Activated CD4-positive, alpha-beta T cell treated with anti-CD3 and anti-CD28 coated beads, Interleukin-2, amount 10 ng/mL, durations not matched to agents 7 days and 5 days (primary cell): ENCODE measurements at regions not wholly inside any gene's neighbourhood (a gene's known extent, or its start where the extent isn't known, plus 50 kb on each side); places are given as distances from the start of the nearest gene placed in this dataset.

Experiments used
- CTCF ChIA-PET: fragments of 350-600 bp; sonication (Branson Sonifier 250); formaldehyde crosslinking; loops from one replicate; lab custom pipeline; 2021; ENCODE audit warnings: antibody characterized with exemption; lab: Charles Lee
- POLR2A ChIA-PET: fragments of 350-600 bp; sonication (Branson Sonifier 250); formaldehyde crosslinking; loops from one replicate; lab custom pipeline; 2021; ENCODE audit warnings: antibody characterized with exemption; lab: Charles Lee
- DNase-seq: peaks from one replicate; pipeline ENCODE4 v3.0.0-alpha.2; 2020
- H3K27ac Mint-ChIP-seq: one replicate; pipeline ENCODE4 v1.8.0; 2021; ENCODE audit warnings: mild to moderate bottlenecking, moderate library complexity, mixed read lengths
- H3K27me3 Mint-ChIP-seq: one replicate; pipeline ENCODE4 v1.8.0; 2021; ENCODE audit warnings: mixed read lengths
- H3K36me3 Mint-ChIP-seq: one replicate; pipeline ENCODE4 v1.8.0; 2021; ENCODE audit warnings: low read depth, mixed read lengths
- H3K4me1 Mint-ChIP-seq: one replicate; pipeline ENCODE4 v1.8.0; 2021; ENCODE audit warnings: mixed read lengths
- H3K4me3 Mint-ChIP-seq: one replicate; pipeline ENCODE4 v1.8.0; 2021; ENCODE audit warnings: mild to moderate bottlenecking, moderate library complexity, mixed read lengths
- H3K9me3 Mint-ChIP-seq: one replicate; pipeline ENCODE4 v1.8.0; 2021; ENCODE audit warnings: mixed read lengths

DNA sequence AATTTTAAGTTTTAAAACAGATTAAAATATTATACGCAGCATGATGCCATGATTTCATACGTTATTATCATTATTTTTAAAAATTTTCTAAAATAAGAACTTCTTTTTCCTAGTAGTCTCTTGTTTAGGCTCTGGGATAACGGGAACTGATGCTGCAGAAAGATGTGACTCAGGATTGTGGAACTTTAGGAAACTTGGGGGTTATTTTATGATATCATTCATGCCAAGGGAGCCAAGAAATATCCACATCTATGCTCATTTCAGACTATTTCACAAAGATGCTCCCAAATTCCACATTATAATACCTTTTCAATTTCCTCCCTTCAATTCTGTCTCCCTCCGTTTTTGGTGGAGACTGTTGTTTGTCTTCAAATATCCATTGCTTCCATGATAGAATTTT, 236.4 kb downstream of the HS3ST3A1 start:
- CTCF ChIA-PET = no interaction called here
- Mint-ChIP-seq H3K4me3 (no peak overlapping the region), H3K9me3 (no peaks in the 10 kb centered on the region), H3K36me3 (no peaks in the 10 kb centered on the region), H3K4me1 (no peaks in the 10 kb centered on the region), H3K27ac (no peak overlapping the region), H3K27me3 (peaks cover 2% of the 10 kb centered on the region)
- POLR2A ChIA-PET = no interaction called here
- DNase-seq = no peak

DNA sequence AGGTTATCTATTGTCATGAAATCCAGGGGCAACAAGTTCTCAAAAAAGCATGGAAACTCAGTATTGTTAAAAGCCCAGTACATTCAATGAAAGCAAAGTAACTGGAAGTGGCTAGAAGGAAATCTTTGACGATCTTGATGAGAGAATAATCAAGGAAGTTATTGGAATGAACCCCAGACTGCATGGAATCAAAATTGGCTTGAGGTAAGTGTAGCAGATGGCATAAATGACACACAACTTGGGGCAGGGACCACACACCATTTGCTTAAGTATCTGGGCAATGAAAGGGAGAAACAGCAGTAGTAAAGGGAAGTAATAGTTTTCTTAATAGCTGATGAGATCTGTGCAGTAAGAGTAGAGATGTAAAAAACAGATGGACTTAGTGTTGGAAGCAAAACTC, 238.0 kb downstream of the HS3ST3A1 start:
- H3K27me3 Mint-ChIP-seq = peaks cover 2% of the 10 kb centered on the region
- DNase-seq = no peak
- CTCF ChIA-PET = interaction anchor here (0.6 kb wide), 1 partner anchor 66 kb away, joined by 5 read pairs; no protein-coding TSS in a partner anchor

DNA sequence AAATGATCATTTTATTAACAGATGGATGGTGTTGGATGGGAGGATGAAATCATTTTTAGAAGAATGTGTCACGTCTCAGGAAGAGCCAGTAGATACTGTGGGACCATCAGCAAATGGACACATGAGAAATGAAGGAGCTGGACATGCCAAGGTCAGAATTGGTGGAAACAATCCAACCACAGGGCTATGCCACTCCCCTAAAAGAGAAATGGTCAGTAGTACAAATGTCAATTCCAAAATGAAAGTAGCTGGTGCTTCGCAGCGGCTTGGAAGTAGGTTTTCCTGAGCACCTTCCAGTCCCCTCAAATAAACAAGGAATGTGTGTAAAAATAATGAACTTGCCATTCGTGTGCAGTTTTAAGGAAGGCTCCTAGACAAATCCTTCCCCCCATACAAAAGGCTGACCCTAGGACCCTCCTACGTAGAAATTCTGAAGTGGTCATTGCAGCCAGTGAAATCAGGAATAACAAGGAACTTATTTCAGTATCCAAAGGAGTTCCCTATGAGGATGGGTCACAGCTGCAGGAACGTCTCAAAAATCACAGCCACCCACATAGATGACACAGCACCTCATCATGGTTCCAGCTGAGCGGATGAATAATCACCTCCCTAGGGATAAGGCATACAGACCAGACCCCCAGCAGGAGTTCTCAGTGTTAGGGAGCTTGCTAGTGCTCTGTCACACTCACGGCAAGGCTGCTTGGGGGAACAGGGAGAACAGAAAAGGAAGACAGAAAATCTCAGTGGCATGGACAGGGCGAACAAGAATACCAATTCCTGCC, 239.2 kb downstream of the HS3ST3A1 start:
- Mint-ChIP-seq H3K9me3 (no peaks in the 10 kb centered on the region), H3K27ac (no peak overlapping the region), H3K4me3 (no peak overlapping the region), H3K36me3 (no peaks in the 10 kb centered on the region), H3K27me3 (peaks cover 2% of the 10 kb centered on the region), H3K4me1 (no peaks in the 10 kb centered on the region)
- CTCF ChIA-PET = no interaction called here
- no peak for DNase-seq
- POLR2A ChIA-PET = no interaction called here

More for the DNA sequence above, 238.0 kb downstream of the HS3ST3A1 start:
- no peaks in the 10 kb centered on the region for H3K36me3 Mint-ChIP-seq
- H3K27ac Mint-ChIP-seq = no peak overlapping the region
- no peak overlapping the region for H3K4me3 Mint-ChIP-seq
- no peaks in the 10 kb centered on the region for H3K4me1 Mint-ChIP-seq
- no peaks in the 10 kb centered on the region for H3K9me3 Mint-ChIP-seq
- POLR2A ChIA-PET = no interaction called here

DNA sequence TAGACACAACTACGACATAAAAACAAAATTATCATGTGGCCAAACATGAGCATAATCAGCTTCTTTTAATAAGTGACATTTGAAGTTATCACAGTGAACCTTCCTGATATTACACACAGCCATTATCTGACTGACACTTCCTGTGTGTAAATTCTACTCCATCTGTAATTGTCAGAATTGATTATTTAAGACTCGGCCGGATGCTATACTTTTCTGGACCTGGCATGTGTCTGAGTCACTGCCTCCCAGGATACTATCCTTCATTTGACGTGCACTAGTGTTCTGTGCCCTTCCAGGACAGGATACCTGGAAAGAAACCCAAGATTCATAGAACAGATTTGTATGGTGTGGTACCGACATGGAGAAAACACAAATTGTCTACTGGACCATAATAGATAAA, 242.0 kb downstream of the HS3ST3A1 start:
- no peaks in the 10 kb centered on the region for H3K4me1 Mint-ChIP-seq
- H3K27ac Mint-ChIP-seq = no peak overlapping the region
- H3K27me3 Mint-ChIP-seq = peaks cover 2% of the 10 kb centered on the region
- ChIA-PET POLR2A (no interaction called here), CTCF (no interaction called here)
- no peaks in the 10 kb centered on the region for H3K36me3 Mint-ChIP-seq
- no peaks in the 10 kb centered on the region for H3K9me3 Mint-ChIP-seq
- no peak for DNase-seq
- H3K4me3 Mint-ChIP-seq = no peak overlapping the region

- Mint-ChIP-seq H3K4me1 (no peaks in the 10 kb centered on the region), H3K9me3 (no peaks in the 10 kb centered on the region), H3K27ac (no peak overlapping the region), H3K36me3 (no peaks in the 10 kb centered on the region), H3K27me3 (no peaks in the 10 kb centered on the region), H3K4me3 (no peak overlapping the region)
- CTCF ChIA-PET = no interaction called here
- no peak for DNase-seq
- POLR2A ChIA-PET = no interaction called here
Measured at GRCh38 chr17:13355054-13355453, 246.7 kb downstream of the HS3ST3A1 start.

DNA sequence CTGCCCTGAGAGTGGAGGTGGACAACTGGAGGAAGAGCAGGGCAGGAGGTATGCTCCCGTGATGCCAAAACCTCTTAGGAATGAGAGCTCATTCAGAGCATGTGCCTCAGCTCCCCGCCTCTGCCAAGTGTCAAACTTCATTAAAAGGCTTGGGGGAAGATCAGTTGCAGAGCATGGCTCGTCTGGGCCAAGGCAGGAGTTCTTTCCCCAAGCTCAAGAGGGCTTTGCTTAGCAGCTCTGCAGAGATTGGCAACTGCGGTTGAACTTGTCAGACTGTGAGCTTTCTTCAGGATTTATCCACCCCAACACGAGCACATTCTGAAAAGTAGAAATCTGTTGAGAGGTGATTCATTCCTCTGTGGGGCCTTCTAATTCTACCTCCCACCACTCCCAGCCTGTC, 248.1 kb downstream of the HS3ST3A1 start:
- H3K36me3 Mint-ChIP-seq = no peaks in the 10 kb centered on the region
- no peaks in the 10 kb centered on the region for H3K27me3 Mint-ChIP-seq
- ChIA-PET POLR2A (no interaction called here), CTCF (no interaction called here)
- no peaks in the 10 kb centered on the region for H3K4me1 Mint-ChIP-seq
- no peak for DNase-seq
- H3K4me3 Mint-ChIP-seq = no peak overlapping the region
- H3K9me3 Mint-ChIP-seq = no peaks in the 10 kb centered on the region
- H3K27ac Mint-ChIP-seq = no peak overlapping the region

DNA sequence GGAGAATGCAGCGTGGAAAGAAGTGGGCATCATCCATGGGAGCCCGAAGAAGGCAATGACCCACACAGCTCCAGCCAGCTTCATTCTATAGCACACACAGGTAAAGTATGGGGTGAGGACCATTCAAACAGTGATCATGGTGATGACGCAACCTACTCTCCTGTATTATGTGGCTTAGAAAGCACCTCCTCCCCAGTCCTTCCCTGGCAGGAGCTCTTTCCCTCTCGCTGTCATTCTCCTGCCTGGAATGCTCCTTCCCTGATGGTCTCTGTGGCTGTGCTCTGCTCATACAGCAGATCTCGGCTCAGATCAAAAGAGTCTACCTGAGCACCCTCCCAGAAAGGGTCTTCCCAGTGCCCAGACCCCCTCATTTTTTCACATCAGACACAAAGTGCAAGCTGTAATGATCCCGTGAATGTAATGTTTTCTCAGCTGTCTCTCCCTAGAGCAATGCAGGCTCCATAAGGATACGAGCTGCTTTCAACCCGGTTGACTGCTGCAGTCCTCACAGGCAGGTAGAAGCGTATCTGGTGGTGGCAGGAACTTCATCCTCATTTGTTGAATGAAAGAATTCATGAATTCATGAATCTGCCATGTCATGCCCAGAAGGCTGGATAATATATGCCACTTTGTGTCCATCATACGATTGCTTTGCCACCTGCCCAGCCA, 248.8 kb downstream of the HS3ST3A1 start:
- no peaks in the 10 kb centered on the region for H3K27me3 Mint-ChIP-seq
- no peak for DNase-seq
- POLR2A ChIA-PET = no interaction called here
- no peaks in the 10 kb centered on the region for H3K4me1 Mint-ChIP-seq
- CTCF ChIA-PET = no interaction called here
- no peaks in the 10 kb centered on the region for H3K36me3 Mint-ChIP-seq
- no peak overlapping the region for H3K27ac Mint-ChIP-seq
- no peak overlapping the region for H3K4me3 Mint-ChIP-seq
- H3K9me3 Mint-ChIP-seq = no peaks in the 10 kb centered on the region

DNA sequence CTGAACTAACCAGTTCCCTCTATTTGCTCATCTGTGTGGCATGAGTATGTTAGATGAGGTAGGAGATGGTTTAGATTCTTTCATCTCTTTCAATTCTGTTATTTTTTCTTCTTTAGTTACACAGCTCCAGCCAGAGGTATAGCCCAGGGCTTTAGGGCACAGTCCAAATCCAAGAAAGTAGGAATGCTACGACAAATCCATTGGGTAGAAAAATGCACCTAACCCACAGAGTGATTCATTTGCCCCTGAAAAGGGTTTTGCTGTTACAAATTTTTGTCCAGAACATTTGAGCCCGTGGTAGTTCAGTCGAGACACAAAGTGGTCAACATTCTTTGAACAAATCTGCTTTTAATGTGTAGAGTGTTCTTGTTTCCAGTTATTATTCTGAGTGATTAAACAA, 250.7 kb downstream of the HS3ST3A1 start:
- H3K27me3 Mint-ChIP-seq = no peaks in the 10 kb centered on the region
- ChIA-PET POLR2A (no interaction called here), CTCF (no interaction called here)
- H3K4me1 Mint-ChIP-seq = peaks cover 3% of the 10 kb centered on the region
- no peak overlapping the region for H3K27ac Mint-ChIP-seq
- DNase-seq = no peak
- H3K36me3 Mint-ChIP-seq = no peaks in the 10 kb centered on the region
- H3K4me3 Mint-ChIP-seq = no peak overlapping the region
- H3K9me3 Mint-ChIP-seq = peaks cover 6% of the 10 kb centered on the region

DNA sequence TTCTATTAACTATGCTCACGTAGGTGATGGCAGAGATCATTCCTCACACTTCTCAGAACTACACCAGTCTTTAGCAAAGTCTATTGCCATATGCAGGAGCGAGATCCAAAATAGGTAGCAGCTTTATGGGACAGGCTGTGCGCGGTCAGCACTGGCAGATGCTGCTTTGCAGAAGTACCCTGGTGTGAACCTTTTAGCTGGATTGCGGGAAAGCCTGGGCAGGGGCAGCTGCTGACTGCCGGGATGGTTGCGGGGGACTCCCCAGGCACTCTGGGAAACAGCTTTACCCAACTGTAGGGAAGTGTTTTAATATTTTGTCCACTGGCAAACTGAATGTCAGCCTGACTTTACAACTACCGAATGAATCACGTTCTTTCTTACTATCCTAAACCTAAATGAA, 251.3 kb downstream of the HS3ST3A1 start:
- peaks cover 3% of the 10 kb centered on the region for H3K4me1 Mint-ChIP-seq
- H3K27ac Mint-ChIP-seq = no peak overlapping the region
- H3K36me3 Mint-ChIP-seq = no peaks in the 10 kb centered on the region
- H3K4me3 Mint-ChIP-seq = no peak overlapping the region
- ChIA-PET CTCF (no interaction called here), POLR2A (no interaction called here)
- no peaks in the 10 kb centered on the region for H3K27me3 Mint-ChIP-seq
- peaks cover 6% of the 10 kb centered on the region for H3K9me3 Mint-ChIP-seq
- no peak for DNase-seq

DNA sequence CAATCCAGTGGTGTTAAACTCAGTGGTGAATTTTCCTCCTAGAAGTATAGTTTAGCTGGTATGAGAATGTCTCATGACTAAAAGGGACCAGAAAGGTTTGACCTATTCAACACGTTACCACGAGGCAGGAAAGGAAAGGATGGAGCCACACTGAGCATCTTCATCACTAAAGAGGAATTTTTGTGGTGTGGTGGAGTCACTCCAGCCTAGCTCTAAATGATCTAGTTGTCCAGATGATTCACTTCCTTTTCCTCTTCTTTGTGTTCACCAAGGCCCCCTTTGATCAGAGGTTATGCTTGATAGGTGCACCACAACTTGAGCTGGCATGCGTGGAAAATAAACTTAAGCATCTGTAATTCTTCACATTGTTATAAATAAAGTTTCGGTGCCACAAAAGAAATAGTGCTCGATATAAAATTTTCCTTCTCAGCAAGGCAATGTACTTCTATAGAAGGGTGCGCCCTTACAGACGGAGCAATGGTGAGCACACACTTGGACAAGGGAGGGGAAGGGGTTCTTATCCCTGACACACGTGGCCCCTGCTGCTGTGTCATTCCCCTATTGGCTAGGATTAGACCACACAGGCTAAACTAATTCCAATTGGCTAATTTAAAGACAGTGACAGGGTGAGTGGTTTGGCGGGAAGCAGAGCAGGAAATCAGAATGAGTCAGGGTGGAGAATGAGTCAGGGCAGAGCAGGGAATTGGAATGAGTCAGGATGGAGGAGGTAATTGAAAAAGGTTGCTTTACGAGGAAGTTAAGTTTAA, 254.6 kb downstream of the HS3ST3A1 start:
- no peak overlapping the region for H3K27ac Mint-ChIP-seq

DNA sequence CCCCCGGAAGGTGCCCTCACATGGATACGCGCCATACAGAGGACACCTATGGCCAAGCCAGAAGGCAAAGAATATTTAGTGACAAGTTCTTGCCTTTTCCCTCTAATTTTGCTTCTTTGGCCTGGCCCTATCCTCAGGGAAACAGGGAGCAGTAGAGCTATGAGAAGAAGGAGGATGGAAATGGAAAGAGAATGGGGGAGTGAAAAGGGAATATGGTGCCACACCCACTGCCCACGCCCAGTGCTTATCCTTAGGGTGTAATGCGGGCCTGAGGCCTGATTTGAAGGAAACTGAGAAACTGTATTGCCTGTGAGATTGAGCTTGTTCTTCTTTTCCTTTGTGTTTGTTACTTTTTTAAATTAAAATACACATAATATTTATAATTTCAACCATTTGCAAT, 255.1 kb downstream of the HS3ST3A1 start:
- Mint-ChIP-seq H3K27ac (no peak overlapping the region), H3K4me3 (no peak overlapping the region), H3K9me3 (peaks cover 6% of the 10 kb centered on the region), H3K27me3 (no peaks in the 10 kb centered on the region), H3K36me3 (no peaks in the 10 kb centered on the region), H3K4me1 (peaks cover 3% of the 10 kb centered on the region)
- DNase-seq = no peak
- ChIA-PET POLR2A (no interaction called here), CTCF (interaction anchor here (1.5 kb wide), 1 partner anchor 9 kb away, joined by 4 read pairs; no protein-coding TSS in a partner anchor)

More for the DNA sequence above, 254.6 kb downstream of the HS3ST3A1 start:
- Mint-ChIP-seq H3K27me3 (no peaks in the 10 kb centered on the region), H3K36me3 (no peaks in the 10 kb centered on the region), H3K4me1 (peaks cover 3% of the 10 kb centered on the region), H3K4me3 (no peak overlapping the region), H3K9me3 (peaks cover 6% of the 10 kb centered on the region)
- POLR2A ChIA-PET = no interaction called here
- CTCF ChIA-PET = interaction anchor here (1.5 kb wide), 1 partner anchor 10 kb away, joined by 4 read pairs; no protein-coding TSS in a partner anchor
- DNase-seq = no peak

DNA sequence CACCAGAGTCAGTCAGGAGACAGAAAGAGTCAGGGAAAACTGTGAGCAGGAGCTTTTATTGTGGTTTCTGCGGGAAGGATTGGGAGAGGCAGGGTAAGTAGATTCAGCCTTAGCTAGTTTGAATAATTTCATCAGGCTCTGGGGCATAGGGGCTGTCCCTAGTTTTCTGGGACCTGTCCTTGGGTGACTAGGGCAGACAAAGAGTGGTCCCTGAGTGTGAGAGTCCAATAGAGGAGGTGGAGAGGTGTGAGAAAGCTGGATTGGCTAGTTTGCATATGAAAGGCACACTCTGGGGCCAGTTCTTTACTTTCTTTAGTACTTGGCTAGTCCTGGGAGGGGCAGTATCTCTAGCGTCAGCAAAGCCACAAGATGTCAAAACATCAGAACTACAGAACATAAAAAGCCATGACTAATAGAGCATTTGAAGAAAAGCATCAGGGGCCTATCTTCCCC, 255.6 kb downstream of the HS3ST3A1 start:
- no peak for DNase-seq
- no peak overlapping the region for H3K27ac Mint-ChIP-seq
- no peak overlapping the region for H3K4me3 Mint-ChIP-seq

DNA sequence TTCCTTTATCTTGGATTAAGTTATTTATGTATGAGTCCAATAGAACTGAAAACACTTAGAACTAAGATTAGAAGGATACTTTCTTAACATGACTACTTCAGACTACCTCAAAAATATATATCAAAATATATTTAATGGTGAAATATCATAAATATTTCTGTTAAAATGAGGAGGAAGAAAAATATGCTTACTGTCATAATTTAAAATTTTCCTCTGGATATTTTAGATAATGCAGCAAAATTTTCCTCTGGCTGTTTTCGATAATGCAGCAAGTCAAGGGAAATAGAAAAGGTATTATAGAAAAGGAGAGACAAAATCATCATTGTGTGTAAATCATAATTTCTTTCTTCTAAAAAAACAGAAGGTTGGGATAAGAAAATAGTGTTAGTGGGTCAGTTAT, 263.3 kb downstream of the HS3ST3A1 start:
- CTCF ChIA-PET = no interaction called here
- no peaks in the 10 kb centered on the region for H3K9me3 Mint-ChIP-seq
- H3K4me1 Mint-ChIP-seq = no peaks in the 10 kb centered on the region
- POLR2A ChIA-PET = no interaction called here
- H3K36me3 Mint-ChIP-seq = no peaks in the 10 kb centered on the region
- no peak overlapping the region for H3K27ac Mint-ChIP-seq
- H3K27me3 Mint-ChIP-seq = peaks cover 9% of the 10 kb centered on the region
- no peak overlapping the region for H3K4me3 Mint-ChIP-seq
- DNase-seq = no peak

More for the DNA sequence above, 255.6 kb downstream of the HS3ST3A1 start:
- Mint-ChIP-seq H3K27me3 (no peaks in the 10 kb centered on the region), H3K4me1 (peaks cover 3% of the 10 kb centered on the region), H3K9me3 (peaks cover 6% of the 10 kb centered on the region), H3K36me3 (no peaks in the 10 kb centered on the region)
- CTCF ChIA-PET = interaction anchor here (1.5 kb wide), 1 partner anchor 9 kb away, joined by 4 read pairs; no protein-coding TSS in a partner anchor
- POLR2A ChIA-PET = no interaction called here
